ENCODE measurements at regions not wholly inside any gene's neighbourhood (a gene's known extent, or its start where the extent isn't known, plus 50 kb on each side); places are given as distances from the start of the nearest gene placed in this dataset.

GRCh38 chr2:186949726-186950256 is 100.8 kb upstream of the ZSWIM2 start:
- intact Hi-C loops (cut with micrococcal nuclease), result no loop called here
- in situ Hi-C loops (cut with MboI), result no loop called here
- no peaks in the 10 kb centered on the region for H3K27me3 ChIP-seq (ENCODE audit: control insufficient read depth in 2 of 2, insufficient read depth in 2 of 2, low read length in 2 of 2)
- no peak overlapping the region for H3K4me3 ChIP-seq
- WGBS (ENCODE audit: insufficient coverage, low coverage, missing lambda C conversion rate), result 50% methylated on average over 2 of the region's 4 CpGs
- no peak overlapping the region for H2AFZ ChIP-seq (ENCODE audit: low read depth, low read length)
- no peaks in the 10 kb centered on the region for H3K9me1 ChIP-seq (ENCODE audit: control insufficient read depth, insufficient read depth, low read length)
- H3K9ac ChIP-seq (ENCODE audit: insufficient read depth in 1 of 2, low read depth in 2 of 2, low read length in 2 of 2), result no peak overlapping the region
- no peaks in the 10 kb centered on the region for H3K36me3 ChIP-seq (ENCODE audit: control insufficient read depth, insufficient read depth, low read length)
- FAIRE-seq, result no peak
- ChIA-PET POLR2A (no interaction called here), CTCF (ENCODE audit: low intra/inter-chr PET ratio) (no interaction called here)
- TF ChIP-seq USF1 (CRISPR knock-in tag; IDR thresholded peaks at IDR 0.05), result no peak
- H3K4me1 ChIP-seq (replicated peaks in 1 of 2; ENCODE audit: control insufficient read depth in 2 of 2, insufficient read depth in 2 of 2, low read length in 2 of 2), result peaks cover 0 to 5% of the 10 kb centered on the region in 2 experiments; a peak in 2 of 5 replicates
- BruUV-seq (replicated peaks), result no TSS peak
- H3K79me2 ChIP-seq (ENCODE audit: control insufficient read depth, insufficient read depth, low read length), result no peaks in the 10 kb centered on the region
- DNase-seq (ENCODE audit: extremely low read depth in 1 of 4, low spot score in 3 of 4), result no peak
- H3K4me2 ChIP-seq (ENCODE audit: insufficient read depth, low read length), result no peak overlapping the region
- ATAC-seq, result no peak
- no peaks in the 10 kb centered on the region for H4K20me1 ChIP-seq (replicated peaks; ENCODE audit: control insufficient read depth, insufficient read depth, low read length)
- H3K27ac ChIP-seq (ENCODE audit: extremely low read depth, low read depth, low read length), result no peak overlapping the region
- H3K9me3 ChIP-seq (replicated peaks; ENCODE audit: control insufficient read depth, insufficient read depth, low read depth, low read length), result no peaks in the 10 kb centered on the region

DNA sequence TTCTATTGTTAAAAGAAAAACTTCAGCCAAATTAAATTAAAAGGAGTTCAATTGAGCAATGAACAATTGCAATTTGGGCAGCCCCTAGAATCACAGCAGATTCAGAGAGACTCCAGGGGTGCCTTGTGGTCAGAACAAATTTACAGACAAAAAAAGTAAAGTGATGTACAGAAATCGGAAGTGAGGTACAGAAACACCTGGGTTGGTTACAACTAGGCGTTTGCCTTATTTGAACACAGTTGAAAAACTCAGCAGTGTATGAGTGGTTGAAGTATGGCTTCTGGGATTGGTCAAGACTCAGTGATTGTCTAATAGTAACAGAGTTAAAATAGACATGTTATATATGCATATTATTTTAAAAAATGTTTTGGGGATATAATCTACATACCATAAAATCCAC is 98.5 kb upstream of the ZSWIM2 start:
- ATAC-seq (no peak), FAIRE-seq (no peak), DNase-seq (ENCODE audit: extremely low read depth in 1 of 4, low spot score in 3 of 4) (no peak)
- Histone ChIP-seq H3K79me2 (ENCODE audit: control insufficient read depth, insufficient read depth, low read length) (no peaks in the 10 kb centered on the region), H3K27me3 (ENCODE audit: control insufficient read depth in 2 of 2, insufficient read depth in 2 of 2, low read length in 2 of 2) (no peaks in the 10 kb centered on the region), H3K27ac (ENCODE audit: extremely low read depth, low read depth, low read length) (no peak overlapping the region), H3K9me1 (ENCODE audit: control insufficient read depth, insufficient read depth, low read length) (no peaks in the 10 kb centered on the region), H2AFZ (ENCODE audit: low read depth, low read length) (no peak overlapping the region), H3K4me1 (replicated peaks in 1 of 2; ENCODE audit: control insufficient read depth in 2 of 2, insufficient read depth in 2 of 2, low read length in 2 of 2) (peaks cover 0 to 5% of the 10 kb centered on the region in 2 experiments; a peak in 2 of 5 replicates), H3K4me3 (no peak overlapping the region), H3K9me3 (replicated peaks; ENCODE audit: control insufficient read depth, insufficient read depth, low read depth, low read length) (no peaks in the 10 kb centered on the region), H3K9ac (ENCODE audit: insufficient read depth in 1 of 2, low read depth in 2 of 2, low read length in 2 of 2) (no peak overlapping the region), H3K36me3 (ENCODE audit: control insufficient read depth, insufficient read depth, low read length) (no peaks in the 10 kb centered on the region), H3K4me2 (ENCODE audit: insufficient read depth, low read length) (no peak overlapping the region), H4K20me1 (replicated peaks; ENCODE audit: control insufficient read depth, insufficient read depth, low read length) (no peaks in the 10 kb centered on the region)
- POLR2A ChIA-PET, result no interaction called here
- TF ChIP-seq HNRNPL (IDR thresholded peaks at IDR 0.05; ENCODE audit: low read depth, low read length) (no peak), SRSF3 (IDR thresholded peaks at IDR 0.05; ENCODE audit: insufficient read depth, low read length) (no peak), FOXA3 (CRISPR knock-in tag; conservative IDR thresholded peaks at IDR 0.05 in 1 of 2, IDR thresholded peaks at IDR 0.05 in 1 of 2) (no peak), CBX8 (IDR thresholded peaks at IDR 0.05; ENCODE audit: borderline replicate concordance, extremely low read depth, low read depth, low read length, poor library complexity, severe bottlenecking) (no peak), POLR2AphosphoS5 (IDR thresholded peaks at IDR 0.05; ENCODE audit: control insufficient read depth, insufficient read depth, low read depth, low read length) (no peak), ATF2 (CRISPR knock-in tag; IDR thresholded peaks at IDR 0.05) (no peak), FOXJ3 (CRISPR knock-in tag; IDR thresholded peaks at IDR 0.05) (no peak), SAFB2 (IDR thresholded peaks at IDR 0.05; ENCODE audit: borderline replicate concordance, low read depth, low read length, severe bottlenecking) (no peak), HDGF (IDR thresholded peaks at IDR 0.05) (no peak)
- CTCF ChIA-PET (ENCODE audit: low intra/inter-chr PET ratio), result no interaction called here
- WGBS (ENCODE audit: insufficient coverage, low coverage, missing lambda C conversion rate), result 21% methylated on average over 2 of the region's 2 CpGs
- no TSS peak for BruUV-seq (replicated peaks)
- intact Hi-C loops (cut with micrococcal nuclease), result no loop called here
- in situ Hi-C loops (cut with MboI), result no loop called here

Measured in K562 (cell line).